AG08395 (cell line): ENCODE measurements at regions not wholly inside any gene's neighbourhood (a gene's known extent, or its start where the extent isn't known, plus 50 kb on each side); places are given as distances from the start of the nearest gene placed in this dataset.

Source experiments
- DNase-seq: peaks from one replicate; pipeline ENCODE4 v3.0.0; 2012; ENCODE audit warnings: mixed read lengths, low spot score

DNA sequence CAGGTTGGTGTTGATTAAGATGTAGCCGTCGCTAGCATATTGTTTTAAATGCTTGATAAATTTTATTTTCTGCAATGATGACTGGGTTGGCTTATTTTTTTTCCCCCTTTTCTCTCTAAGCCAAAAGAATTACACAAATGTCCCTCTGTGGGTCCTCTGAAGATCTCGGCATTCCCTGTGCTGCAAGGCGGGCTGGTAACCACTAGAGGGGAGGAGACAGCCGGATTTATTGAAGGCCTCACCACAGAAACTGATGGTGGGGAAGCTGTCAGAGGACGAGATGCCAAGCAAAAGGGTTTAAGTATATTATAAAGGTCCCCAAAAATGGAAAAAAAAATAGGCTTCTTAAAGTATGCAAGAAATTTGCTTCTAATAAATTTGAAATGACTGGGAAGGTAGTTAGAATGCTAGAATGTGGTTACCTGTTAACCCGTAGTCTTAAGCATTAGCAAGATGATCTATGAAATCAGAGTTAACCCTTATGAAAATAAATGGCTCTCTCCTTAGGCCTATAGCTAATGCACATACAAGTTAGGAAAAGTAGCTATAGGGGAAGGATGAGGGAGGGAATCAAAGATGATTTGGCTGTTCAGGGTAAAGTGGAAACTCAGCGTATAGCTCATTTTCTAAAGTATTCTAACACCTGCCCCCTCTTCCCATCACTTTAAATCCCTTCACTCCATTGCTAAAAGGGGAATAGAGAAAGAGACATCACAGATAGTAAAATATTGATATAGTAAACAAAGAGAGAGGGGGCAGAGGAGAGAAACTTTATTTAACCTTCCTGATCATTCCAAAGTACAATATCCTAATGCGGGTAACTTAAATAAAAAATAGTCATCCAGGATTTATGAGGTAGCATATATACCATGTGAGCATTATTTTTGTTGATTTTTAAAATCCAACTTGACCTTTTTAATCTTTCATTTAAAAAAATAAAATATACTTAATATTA is 894.5 kb upstream of the POU3F3 start:
- DNase-seq, result peak; percentile 2

- no peak for DNase-seq
Measured at GRCh38 chr2:103960129-103960513, 893.8 kb upstream of the POU3F3 start.

- no peak for DNase-seq
Measured at GRCh38 chr2:103960951-103961350, 893.0 kb upstream of the POU3F3 start.

DNA sequence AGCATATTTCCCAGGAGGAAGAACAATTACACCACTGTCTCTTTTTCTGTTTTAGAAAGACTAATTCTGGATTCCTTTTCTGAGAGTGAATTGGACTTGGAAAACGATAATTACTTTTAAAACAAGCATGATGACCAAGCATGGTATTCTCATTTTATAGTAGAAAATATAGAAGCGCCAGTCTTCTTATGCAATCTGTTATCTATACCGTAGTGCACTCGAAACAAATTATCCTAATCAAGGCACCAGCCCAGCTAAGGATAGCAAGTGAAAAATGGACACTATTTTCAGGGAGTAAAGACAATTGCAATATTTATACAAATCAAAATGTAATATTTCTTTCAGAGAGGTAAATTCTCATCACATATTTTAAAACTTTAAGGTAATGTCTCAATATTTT is 892.1 kb upstream of the POU3F3 start:
- no peak for DNase-seq

GRCh38 chr2:103962670-103963069 is 891.2 kb upstream of the POU3F3 start:
- DNase-seq, result no peak

GRCh38 chr2:103963146-103963725 is 890.7 kb upstream of the POU3F3 start:
- DNase-seq, result no peak

GRCh38 chr2:103977241-103977640 is 876.7 kb upstream of the POU3F3 start:
- no peak for DNase-seq

GRCh38 chr2:103977668-103978067 is 876.2 kb upstream of the POU3F3 start:
- DNase-seq, result no peak

GRCh38 chr2:103980401-103980800 is 873.5 kb upstream of the POU3F3 start:
- DNase-seq, result no peak

- no peak for DNase-seq
Measured at GRCh38 chr2:103982691-103983090, 871.2 kb upstream of the POU3F3 start.

- no peak for DNase-seq
Measured at GRCh38 chr2:103986001-103986400, 867.9 kb upstream of the POU3F3 start.

- DNase-seq, result no peak
Measured at GRCh38 chr2:103991591-103991990, 862.3 kb upstream of the POU3F3 start.

GRCh38 chr2:104004821-104005220 is 849.1 kb upstream of the POU3F3 start:
- DNase-seq, result no peak

DNA sequence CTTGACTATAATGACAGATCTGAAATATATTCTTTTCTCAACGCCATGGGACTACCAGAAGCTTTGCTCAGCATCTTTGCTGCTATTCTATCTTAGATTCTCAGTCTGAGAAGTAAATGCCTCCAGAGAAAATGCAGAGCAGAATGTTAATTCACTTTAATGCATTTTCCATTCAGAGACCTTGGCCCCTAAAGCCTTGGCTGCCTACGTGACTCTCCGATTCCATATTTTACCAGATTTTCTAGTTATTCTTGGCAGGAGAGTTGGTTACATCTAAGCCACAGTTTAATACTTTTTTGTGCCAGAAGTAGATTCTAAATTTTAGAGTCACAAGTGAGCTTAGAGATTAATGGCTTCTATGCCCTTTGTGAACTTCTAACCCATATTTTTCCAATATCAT is 837.1 kb upstream of the POU3F3 start:
- no peak for DNase-seq

DNA sequence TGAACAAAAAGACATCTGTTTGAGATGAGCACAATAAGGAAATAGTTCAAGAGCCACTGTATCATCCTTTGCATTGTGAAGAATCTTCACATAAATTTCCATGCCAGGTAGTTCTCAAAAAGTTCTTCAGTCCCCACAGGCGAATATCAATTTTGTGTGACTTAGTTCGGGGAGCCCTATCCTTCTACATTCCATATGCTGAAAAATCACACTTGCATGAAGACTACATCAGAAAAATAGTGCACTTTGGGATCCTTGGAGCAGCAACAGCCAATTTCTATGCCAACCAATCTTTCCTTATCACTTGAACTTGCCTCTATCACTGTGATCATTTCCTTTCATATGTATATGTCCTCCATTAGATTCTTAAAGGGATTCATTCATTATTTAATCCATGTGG is 830.6 kb upstream of the POU3F3 start:
- DNase-seq, result no peak

- DNase-seq, result no peak
Measured at GRCh38 chr2:104023765-104024164, 830.1 kb upstream of the POU3F3 start.

GRCh38 chr2:104025295-104025694 is 828.6 kb upstream of the POU3F3 start:
- no peak for DNase-seq

GRCh38 chr2:104026725-104027124 is 827.2 kb upstream of the POU3F3 start:
- DNase-seq, result no peak

DNA sequence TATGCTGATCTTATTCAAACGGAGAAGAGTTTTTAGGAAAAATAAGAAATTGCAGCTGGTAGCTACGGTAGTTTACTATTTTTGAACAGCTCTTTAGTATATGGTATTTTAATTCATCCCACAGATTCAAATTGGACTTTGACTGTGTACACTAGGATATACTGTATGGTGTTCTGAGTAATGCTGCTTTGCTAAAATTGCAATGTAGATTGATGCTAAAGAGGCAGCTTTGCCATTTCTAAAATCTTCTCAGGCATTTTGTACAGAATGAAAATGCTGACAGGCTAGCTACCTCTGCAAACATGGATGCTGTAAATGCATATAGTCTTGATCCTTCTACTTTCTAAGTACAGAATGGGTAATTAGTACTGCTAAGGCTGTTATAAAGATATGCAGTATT is 826.6 kb upstream of the POU3F3 start:
- DNase-seq, result no peak

DNA sequence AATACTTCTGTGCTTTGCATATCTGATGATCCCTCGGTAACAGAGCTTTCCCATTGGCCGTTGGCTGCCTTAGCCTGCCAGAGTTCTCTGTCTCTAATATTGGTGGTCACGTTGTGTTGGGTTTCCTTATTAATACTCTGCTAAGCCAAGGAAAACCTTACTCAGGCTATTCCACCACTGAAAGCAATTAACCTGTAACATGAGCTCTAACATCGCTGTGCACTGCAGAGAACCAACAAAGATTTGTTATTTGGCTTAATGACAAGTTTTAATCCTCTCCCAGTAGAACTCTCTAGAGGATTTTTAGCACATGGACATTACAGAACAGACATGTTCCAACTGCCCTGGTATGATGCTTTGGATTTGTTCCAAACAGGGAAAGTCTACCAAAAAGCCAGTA is 825.9 kb upstream of the POU3F3 start:
- DNase-seq, result no peak

DNA sequence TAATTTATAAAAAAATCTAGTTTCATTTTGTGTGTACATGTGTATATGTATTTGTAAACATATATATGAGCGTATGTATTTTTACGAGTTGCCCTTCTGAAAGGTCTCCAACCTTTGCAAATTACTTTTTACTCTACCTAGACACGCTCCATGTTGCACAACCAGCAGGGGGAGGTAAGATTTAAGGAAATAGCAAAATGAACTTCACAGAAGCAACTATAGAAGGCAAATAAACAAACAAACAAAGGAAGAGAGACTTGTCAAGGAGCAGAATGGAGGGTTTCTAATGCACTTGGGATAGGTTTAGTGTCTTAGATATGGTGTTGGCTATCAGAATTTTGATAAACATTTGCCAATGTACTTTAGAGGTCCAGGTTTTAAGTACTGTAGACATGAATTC is 820.5 kb upstream of the POU3F3 start:
- no peak for DNase-seq

- DNase-seq, result no peak
Measured at GRCh38 chr2:104040771-104041170, 813.1 kb upstream of the POU3F3 start.

DNA sequence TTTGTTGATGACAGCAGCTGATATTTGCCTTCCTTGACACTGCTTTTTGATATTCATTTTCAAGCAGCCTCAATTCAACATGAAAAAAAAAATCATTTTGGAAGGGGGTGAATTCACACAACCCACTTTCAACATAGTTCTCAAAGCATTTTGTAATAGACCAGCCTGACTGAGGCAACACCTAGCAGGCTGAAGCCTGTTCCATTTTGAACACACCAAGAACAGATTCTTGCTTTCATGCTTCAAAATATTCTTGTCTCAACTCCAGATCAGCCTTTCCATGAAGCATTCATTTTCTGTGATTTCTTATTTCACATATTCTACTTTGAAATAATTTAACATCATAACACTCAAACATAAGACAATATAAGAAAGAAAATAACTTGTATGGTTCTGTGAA is 812.6 kb upstream of the POU3F3 start:
- DNase-seq, result no peak

DNA sequence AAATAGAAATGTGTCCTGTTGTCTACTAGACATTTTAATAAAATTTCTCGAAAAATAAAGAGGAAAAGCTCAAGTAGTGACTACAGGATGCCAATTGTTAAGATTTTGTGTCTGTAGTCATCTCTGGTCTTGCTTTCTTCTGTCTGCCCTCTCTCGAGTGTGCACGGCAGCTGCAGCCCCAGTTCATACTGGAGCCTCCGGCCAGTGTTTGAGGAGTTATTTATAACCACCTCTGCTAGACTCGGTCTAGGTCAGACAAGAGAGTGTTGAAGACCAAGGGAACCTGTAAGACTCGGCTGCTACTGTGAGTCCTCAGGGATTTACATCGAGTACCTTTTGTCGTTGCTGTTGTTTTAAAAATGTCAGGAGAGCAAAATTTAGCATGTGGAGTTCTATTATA is 810.1 kb upstream of the POU3F3 start:
- DNase-seq, result no peak
